Gastroesophageal sphincter (tissue), 3 donors: ENCODE measurements at regions not wholly inside any gene's neighbourhood (a gene's known extent, or its start where the extent isn't known, plus 50 kb on each side); places are given as distances from the start of the nearest gene placed in this dataset.

Source experiments
- EP300 ChIP-seq: sonication (generic); formaldehyde crosslinking; IDR thresholded peaks from one replicate; pipeline ENCODE4 v1.6.1; 2017; ENCODE audit warnings: antibody characterized with exemption, mild to moderate bottlenecking
- POLR2A ChIP-seq, 2 donors: fragments of 450-650 bp; IDR thresholded peaks; one replicate each; pipeline ENCODE4 v1.6.1; 2017; ENCODE audit warnings: antibody characterized with exemption in 2 of 2, mild to moderate bottlenecking in 2 of 2, moderate library complexity in 1 of 2
- TF ChIP-seq, protein P1 (sequence below), 4 experiments: fragments of 200-600 bp in 2 of 4; fragments of 450-650 bp in 2 of 4; sonication (generic) in 1 of 4; IDR thresholded peaks; one replicate each; pipeline ENCODE4 v1.5.1; 2017 to 2019; ENCODE audit warnings: antibody characterized with exemption in 4 of 4, mild to moderate bottlenecking in 2 of 4, moderate library complexity in 2 of 4

- TF ChIP-seq EP300: no peak
- TF ChIP-seq, protein P1, sequence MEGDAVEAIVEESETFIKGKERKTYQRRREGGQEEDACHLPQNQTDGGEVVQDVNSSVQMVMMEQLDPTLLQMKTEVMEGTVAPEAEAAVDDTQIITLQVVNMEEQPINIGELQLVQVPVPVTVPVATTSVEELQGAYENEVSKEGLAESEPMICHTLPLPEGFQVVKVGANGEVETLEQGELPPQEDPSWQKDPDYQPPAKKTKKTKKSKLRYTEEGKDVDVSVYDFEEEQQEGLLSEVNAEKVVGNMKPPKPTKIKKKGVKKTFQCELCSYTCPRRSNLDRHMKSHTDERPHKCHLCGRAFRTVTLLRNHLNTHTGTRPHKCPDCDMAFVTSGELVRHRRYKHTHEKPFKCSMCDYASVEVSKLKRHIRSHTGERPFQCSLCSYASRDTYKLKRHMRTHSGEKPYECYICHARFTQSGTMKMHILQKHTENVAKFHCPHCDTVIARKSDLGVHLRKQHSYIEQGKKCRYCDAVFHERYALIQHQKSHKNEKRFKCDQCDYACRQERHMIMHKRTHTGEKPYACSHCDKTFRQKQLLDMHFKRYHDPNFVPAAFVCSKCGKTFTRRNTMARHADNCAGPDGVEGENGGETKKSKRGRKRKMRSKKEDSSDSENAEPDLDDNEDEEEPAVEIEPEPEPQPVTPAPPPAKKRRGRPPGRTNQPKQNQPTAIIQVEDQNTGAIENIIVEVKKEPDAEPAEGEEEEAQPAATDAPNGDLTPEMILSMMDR (IDR thresholded peaks at IDR 0.05): no peak
- no peak for TF ChIP-seq POLR2A (IDR thresholded peaks at IDR 0.05)
Observed at GRCh38 chr10:118506671-118507590, 88.5 kb downstream of the PRLHR start.
